ENCODE measurements at regions not wholly inside any gene's neighbourhood (a gene's known extent, or its start where the extent isn't known, plus 50 kb on each side); places are given as distances from the start of the nearest gene placed in this dataset.

GRCh38 chr7:68309271-68309670 is 1289.0 kb upstream of the AUTS2 start:
- no peaks in the 10 kb centered on the region for H3K27me3 Mint-ChIP-seq (ENCODE audit: low read depth, unreplicated experiment)
- TF ChIP-seq CTCF (IDR thresholded peaks at IDR 0.05; ENCODE audit: insufficient read depth, low read depth, low read length) (no peak), EZH2 (IDR thresholded peaks at IDR 0.05; ENCODE audit: insufficient read depth, low read length) (no peak)
- Histone ChIP-seq H2AFZ (ENCODE audit: low read depth, low read length) (no peak overlapping the region), H3K4me1 (ENCODE audit: insufficient read depth, low read length) (no peaks in the 10 kb centered on the region), H3K36me3 (ENCODE audit: insufficient read depth, low read length) (no peaks in the 10 kb centered on the region), H3K27me3 (ENCODE audit: insufficient read depth, low read length) (no peaks in the 10 kb centered on the region), H3K9me3 (ENCODE audit: insufficient read depth, low read depth, low read length) (no peaks in the 10 kb centered on the region), H4K20me1 (ENCODE audit: insufficient read depth, low read length) (no peaks in the 10 kb centered on the region), H3K4me2 (ENCODE audit: low read length) (no peak overlapping the region), H3K79me2 (ENCODE audit: insufficient read depth, low read length) (no peaks in the 10 kb centered on the region), H3K4me3 (ENCODE audit: insufficient read depth, low read depth, low read length) (no peak overlapping the region), H3K27ac (ENCODE audit: low read depth, low read length) (no peak overlapping the region), H3K9ac (ENCODE audit: low read length) (no peak overlapping the region)
- DNase-seq (ENCODE audit: low read depth) (no peak), FAIRE-seq (no peak)
- H3K4me3 Mint-ChIP-seq (ENCODE audit: unreplicated experiment): no peak overlapping the region
- no peaks in the 10 kb centered on the region for H3K36me3 Mint-ChIP-seq (ENCODE audit: low read depth, unreplicated experiment)
- no peak overlapping the region for H3K27ac Mint-ChIP-seq (ENCODE audit: unreplicated experiment)
- peaks cover 8% of the 10 kb centered on the region for H3K9me3 Mint-ChIP-seq (ENCODE audit: unreplicated experiment)
- no peaks in the 10 kb centered on the region for H3K4me1 Mint-ChIP-seq (ENCODE audit: low read depth, unreplicated experiment)

- no peak overlapping the region for H2AFZ ChIP-seq (ENCODE audit: low read depth, low read length)
- Mint-ChIP-seq H3K4me3 (ENCODE audit: unreplicated experiment) (no peak overlapping the region), H3K9me3 (ENCODE audit: unreplicated experiment) (peaks cover 8% of the 10 kb centered on the region), H3K4me1 (ENCODE audit: low read depth, unreplicated experiment) (no peaks in the 10 kb centered on the region), H3K27me3 (ENCODE audit: low read depth, unreplicated experiment) (no peaks in the 10 kb centered on the region), H3K36me3 (ENCODE audit: low read depth, unreplicated experiment) (no peaks in the 10 kb centered on the region), H3K27ac (ENCODE audit: unreplicated experiment) (no peak overlapping the region)
- no peaks in the 10 kb centered on the region for H3K27me3 ChIP-seq (ENCODE audit: insufficient read depth, low read length)
- no peak overlapping the region for H3K9ac ChIP-seq (ENCODE audit: low read length)
- no peaks in the 10 kb centered on the region for H3K79me2 ChIP-seq (ENCODE audit: insufficient read depth, low read length)
- no peak overlapping the region for H3K4me3 ChIP-seq (ENCODE audit: insufficient read depth, low read depth, low read length)
- H3K27ac ChIP-seq (ENCODE audit: low read depth, low read length): no peak overlapping the region
- H3K36me3 ChIP-seq (ENCODE audit: insufficient read depth, low read length): no peaks in the 10 kb centered on the region
- TF ChIP-seq CTCF (IDR thresholded peaks at IDR 0.05; ENCODE audit: insufficient read depth, low read depth, low read length) (no peak), EZH2 (IDR thresholded peaks at IDR 0.05; ENCODE audit: insufficient read depth, low read length) (no peak)
- FAIRE-seq (no peak), DNase-seq (ENCODE audit: low read depth) (peak; percentile 32)
- no peaks in the 10 kb centered on the region for H3K9me3 ChIP-seq (ENCODE audit: insufficient read depth, low read depth, low read length)
- no peaks in the 10 kb centered on the region for H4K20me1 ChIP-seq (ENCODE audit: insufficient read depth, low read length)
- no peak overlapping the region for H3K4me2 ChIP-seq (ENCODE audit: low read length)
- no peaks in the 10 kb centered on the region for H3K4me1 ChIP-seq (ENCODE audit: insufficient read depth, low read length)
These were observed 1288.5 kb upstream of the AUTS2 start for GRCh38 chr7:68309806-68310205.

GRCh38 chr7:68311958-68312357 is 1286.3 kb upstream of the AUTS2 start:
- Histone ChIP-seq H3K36me3 (ENCODE audit: insufficient read depth, low read length) (no peaks in the 10 kb centered on the region), H3K4me2 (ENCODE audit: low read length) (no peak overlapping the region), H3K9ac (ENCODE audit: low read length) (no peak overlapping the region), H3K4me3 (ENCODE audit: insufficient read depth, low read depth, low read length) (no peak overlapping the region), H3K27me3 (ENCODE audit: insufficient read depth, low read length) (no peaks in the 10 kb centered on the region), H3K4me1 (ENCODE audit: insufficient read depth, low read length) (no peaks in the 10 kb centered on the region), H4K20me1 (ENCODE audit: insufficient read depth, low read length) (no peaks in the 10 kb centered on the region), H3K27ac (ENCODE audit: low read depth, low read length) (no peak overlapping the region), H3K9me3 (ENCODE audit: insufficient read depth, low read depth, low read length) (no peaks in the 10 kb centered on the region), H3K79me2 (ENCODE audit: insufficient read depth, low read length) (no peaks in the 10 kb centered on the region), H2AFZ (ENCODE audit: low read depth, low read length) (no peak overlapping the region)
- FAIRE-seq: no peak
- no peak overlapping the region for H3K27ac Mint-ChIP-seq (ENCODE audit: unreplicated experiment)
- peaks cover 8% of the 10 kb centered on the region for H3K9me3 Mint-ChIP-seq (ENCODE audit: unreplicated experiment)
- H3K36me3 Mint-ChIP-seq (ENCODE audit: low read depth, unreplicated experiment): no peaks in the 10 kb centered on the region
- no peak for TF ChIP-seq CTCF (IDR thresholded peaks at IDR 0.05; ENCODE audit: insufficient read depth, low read depth, low read length)
- no peak for TF ChIP-seq EZH2 (IDR thresholded peaks at IDR 0.05; ENCODE audit: insufficient read depth, low read length)
- H3K27me3 Mint-ChIP-seq (ENCODE audit: low read depth, unreplicated experiment): no peaks in the 10 kb centered on the region
- no peaks in the 10 kb centered on the region for H3K4me1 Mint-ChIP-seq (ENCODE audit: low read depth, unreplicated experiment)
- no peak for DNase-seq (ENCODE audit: low read depth)
- H3K4me3 Mint-ChIP-seq (ENCODE audit: unreplicated experiment): no peak overlapping the region

All from astrocyte (in vitro differentiated cells and primary cell).